ENCODE measurements at regions not wholly inside any gene's neighbourhood (a gene's known extent, or its start where the extent isn't known, plus 50 kb on each side); places are given as distances from the start of the nearest gene placed in this dataset.

DNA sequence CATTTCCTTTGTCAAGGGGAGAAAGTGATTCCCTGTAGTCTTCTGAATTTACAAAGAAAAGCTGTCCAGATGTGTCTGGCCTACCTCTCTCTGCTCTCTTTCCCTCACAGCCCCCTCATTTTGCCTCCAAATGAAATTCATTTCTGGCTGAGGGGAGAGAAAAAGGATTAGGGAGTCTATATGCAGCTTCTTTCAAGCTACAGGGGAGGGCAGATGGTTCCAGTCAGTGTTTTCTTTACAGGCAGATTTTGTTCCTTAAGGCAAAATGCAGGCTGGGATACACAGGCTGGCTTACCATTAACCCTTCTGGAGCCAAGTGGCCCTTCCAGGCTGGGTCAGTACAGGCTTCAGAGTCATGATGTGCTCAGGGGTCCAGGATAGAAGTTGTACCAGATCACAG is 198.1 kb upstream of the USP24 start:
- TF ChIP-seq, protein P1, sequence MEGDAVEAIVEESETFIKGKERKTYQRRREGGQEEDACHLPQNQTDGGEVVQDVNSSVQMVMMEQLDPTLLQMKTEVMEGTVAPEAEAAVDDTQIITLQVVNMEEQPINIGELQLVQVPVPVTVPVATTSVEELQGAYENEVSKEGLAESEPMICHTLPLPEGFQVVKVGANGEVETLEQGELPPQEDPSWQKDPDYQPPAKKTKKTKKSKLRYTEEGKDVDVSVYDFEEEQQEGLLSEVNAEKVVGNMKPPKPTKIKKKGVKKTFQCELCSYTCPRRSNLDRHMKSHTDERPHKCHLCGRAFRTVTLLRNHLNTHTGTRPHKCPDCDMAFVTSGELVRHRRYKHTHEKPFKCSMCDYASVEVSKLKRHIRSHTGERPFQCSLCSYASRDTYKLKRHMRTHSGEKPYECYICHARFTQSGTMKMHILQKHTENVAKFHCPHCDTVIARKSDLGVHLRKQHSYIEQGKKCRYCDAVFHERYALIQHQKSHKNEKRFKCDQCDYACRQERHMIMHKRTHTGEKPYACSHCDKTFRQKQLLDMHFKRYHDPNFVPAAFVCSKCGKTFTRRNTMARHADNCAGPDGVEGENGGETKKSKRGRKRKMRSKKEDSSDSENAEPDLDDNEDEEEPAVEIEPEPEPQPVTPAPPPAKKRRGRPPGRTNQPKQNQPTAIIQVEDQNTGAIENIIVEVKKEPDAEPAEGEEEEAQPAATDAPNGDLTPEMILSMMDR (conservative IDR thresholded peaks at IDR 0.05; ENCODE audit: low read depth, low read length): no peak
- TF ChIP-seq EZH2 (IDR thresholded peaks at IDR 0.05; ENCODE audit: low read length, unreplicated experiment): no peak
